Colonic mucosa (tissue), 4 donors: ENCODE measurements at regions not wholly inside any gene's neighbourhood (a gene's known extent, or its start where the extent isn't known, plus 50 kb on each side); places are given as distances from the start of the nearest gene placed in this dataset.

ENCODE experiments used
- DNase-seq: peaks from one replicate; pipeline ENCODE4 v3.0.0-alpha.2; 2020
- H3K27ac ChIP-seq: fragments of 200-600 bp; one replicate; pipeline ENCODE4 v1.8.0; 2021
- H3K27me3 ChIP-seq: fragments of 200-600 bp; one replicate; pipeline ENCODE4 v1.8.0; 2021
- H3K36me3 ChIP-seq: fragments of 200-600 bp; one replicate; pipeline ENCODE4 v1.8.0; 2021
- H3K4me1 ChIP-seq: fragments of 200-600 bp; one replicate; pipeline ENCODE4 v1.8.0; 2021; ENCODE audit warnings: mild to moderate bottlenecking
- H3K4me3 ChIP-seq: fragments of 200-600 bp; one replicate; pipeline ENCODE4 v1.8.0; 2021
- H3K9ac ChIP-seq, 2 donors: one replicate each; pipeline ENCODE4 v1.7.0; 2013; ENCODE audit warnings: control low read depth in 2 of 2, low read depth in 2 of 2, low read length in 2 of 2
- H3K9me3 ChIP-seq: fragments of 200-600 bp; one replicate; pipeline ENCODE4 v1.8.0; 2021
- CTCF ChIP-seq: fragments of 200-600 bp; IDR thresholded peaks from one replicate; pipeline ENCODE4 v1.8.0; 2022; ENCODE audit warnings: antibody characterized with exemption, mild to moderate bottlenecking
- intact Hi-C: fragments of 100-400 bp; cut with DNase I; formaldehyde crosslinking; loops from one replicate; pipeline ENCODE4 v1.14.1; 2022
- donor health status: healthy.
- donor health status: DM: no; HTN: no; CAD: no.
- donor health status: DM: no; HTN: no; CAD: no.

GRCh38 chr5:111967463-111967862, 210.5 kb upstream of the NREP start:
- no peak for TF ChIP-seq CTCF
- Histone ChIP-seq H3K9me3 (no peaks in the 10 kb centered on the region), H3K4me1 (no peaks in the 10 kb centered on the region), H3K36me3 (no peaks in the 10 kb centered on the region), H3K27ac (no peak overlapping the region), H3K27me3 (no peaks in the 10 kb centered on the region), H3K4me3 (no peak overlapping the region), H3K9ac (no peak overlapping the region)
- intact Hi-C loops, result no loop called here
- no peak for DNase-seq

- Histone ChIP-seq H3K4me3 (no peak overlapping the region), H3K9me3 (no peaks in the 10 kb centered on the region), H3K9ac (no peak overlapping the region), H3K27ac (no peak overlapping the region), H3K4me1 (no peaks in the 10 kb centered on the region), H3K36me3 (no peaks in the 10 kb centered on the region), H3K27me3 (no peaks in the 10 kb centered on the region)
- no peak for TF ChIP-seq CTCF
- intact Hi-C loops, result no loop called here
- DNase-seq, result no peak
Measured at GRCh38 chr5:111966290-111966689, 209.3 kb upstream of the NREP start.

GRCh38 chr5:111963555-111963954, 206.6 kb upstream of the NREP start:
- Histone ChIP-seq H3K4me3 (no peak overlapping the region), H3K27me3 (no peaks in the 10 kb centered on the region)
- intact Hi-C loops, result no loop called here

GRCh38 chr5:111962906-111963305, 205.9 kb upstream of the NREP start:
- no peak for TF ChIP-seq CTCF
- Histone ChIP-seq H3K36me3 (no peaks in the 10 kb centered on the region), H3K4me3 (no peak overlapping the region), H3K27me3 (no peaks in the 10 kb centered on the region), H3K27ac (no peak overlapping the region), H3K4me1 (no peaks in the 10 kb centered on the region), H3K9me3 (no peaks in the 10 kb centered on the region), H3K9ac (no peak overlapping the region)
- DNase-seq, result no peak
- intact Hi-C loops, result no loop called here

More at GRCh38 chr5:111963555-111963954, 206.6 kb upstream of the NREP start:
- Histone ChIP-seq H3K36me3 (no peaks in the 10 kb centered on the region), H3K27ac (no peak overlapping the region), H3K9me3 (no peaks in the 10 kb centered on the region), H3K4me1 (no peaks in the 10 kb centered on the region), H3K9ac (no peak overlapping the region)
- no peak for TF ChIP-seq CTCF
- no peak for DNase-seq

GRCh38 chr5:111961862-111962261, 204.9 kb upstream of the NREP start:
- TF ChIP-seq CTCF, result no peak
- no peaks in the 10 kb centered on the region for H3K36me3 ChIP-seq

More at GRCh38 chr5:111961862-111962261, 204.9 kb upstream of the NREP start:
- Histone ChIP-seq H3K9me3 (no peaks in the 10 kb centered on the region), H3K27ac (no peak overlapping the region), H3K4me3 (no peak overlapping the region), H3K27me3 (no peaks in the 10 kb centered on the region), H3K4me1 (no peaks in the 10 kb centered on the region), H3K9ac (no peak overlapping the region)
- intact Hi-C loops, result no loop called here
- DNase-seq, result no peak
